ENCODE measurements at regions not wholly inside any gene's neighbourhood (a gene's known extent, or its start where the extent isn't known, plus 50 kb on each side); places are given as distances from the start of the nearest gene placed in this dataset.
"Not testable (repeated sequence)": the region's sequence is repeated elsewhere in the genome, so short reads cannot be mapped to it uniquely, and the experiment has no call there.

GRCh38 chr1:234825498-234826165 is 215.7 kb upstream of the IRF2BP2 start:
- Histone ChIP-seq H3K4me3 (ENCODE audit: low read depth, low read length) (no peak overlapping the region), H3K36me3 (replicated peaks) (no peaks in the 10 kb centered on the region), H3K27ac (no peak overlapping the region), H3K27me3 (replicated peaks) (no peaks in the 10 kb centered on the region)
- in situ Hi-C loops (cut with HindIII; ENCODE audit: low pct_ligation_motif_present, low sequenced_read_pairs) = loop anchor here (25.0 kb wide), 1 partner anchor 88 kb away; no protein-coding TSS in a partner anchor
- no peak for DNase-seq
- no peak for TF ChIP-seq CTCF (IDR thresholded peaks at IDR 0.05; ENCODE audit: low read depth, low read length, missing control alignments)

GRCh38 chr1:234824836-234825235 is 214.9 kb upstream of the IRF2BP2 start:
- in situ Hi-C loops (cut with HindIII; ENCODE audit: low pct_ligation_motif_present, low sequenced_read_pairs) = loop anchor here (25.0 kb wide), 1 partner anchor 88 kb away; no protein-coding TSS in a partner anchor
- not testable (repeated sequence) for H3K4me3 ChIP-seq (ENCODE audit: low read depth, low read length)

GRCh38 chr1:234823191-234824176 is 213.5 kb upstream of the IRF2BP2 start:
- no peaks in the 10 kb centered on the region for H3K27me3 ChIP-seq (replicated peaks)
- no peak overlapping the region for H3K27ac ChIP-seq
- no peaks in the 10 kb centered on the region for H3K36me3 ChIP-seq (replicated peaks)
- in situ Hi-C loops (cut with HindIII; ENCODE audit: low pct_ligation_motif_present, low sequenced_read_pairs) = no loop called here
- no peak for TF ChIP-seq CTCF (IDR thresholded peaks at IDR 0.05; ENCODE audit: low read depth, low read length, missing control alignments)
- DNase-seq = no peak
- no peak overlapping the region for H3K4me3 ChIP-seq (ENCODE audit: low read depth, low read length)

More at GRCh38 chr1:234824836-234825235, 214.9 kb upstream of the IRF2BP2 start:
- H3K27me3 ChIP-seq (replicated peaks); H3K27ac ChIP-seq; DNase-seq; H3K36me3 ChIP-seq (replicated peaks): not testable (repeated sequence)

- Histone ChIP-seq H3K27me3 (replicated peaks) (no peaks in the 10 kb centered on the region), H3K4me3 (ENCODE audit: low read depth, low read length) (no peak overlapping the region), H3K36me3 (replicated peaks) (no peaks in the 10 kb centered on the region), H3K27ac (no peak overlapping the region)
- TF ChIP-seq CTCF (IDR thresholded peaks at IDR 0.05; ENCODE audit: low read depth, low read length, missing control alignments) = no peak
- no peak for DNase-seq
- in situ Hi-C loops (cut with HindIII; ENCODE audit: low pct_ligation_motif_present, low sequenced_read_pairs) = no loop called here
Observed at GRCh38 chr1:234821840-234822239, 211.9 kb upstream of the IRF2BP2 start.

- in situ Hi-C loops (cut with HindIII; ENCODE audit: low pct_ligation_motif_present, low sequenced_read_pairs) = no loop called here
- DNase-seq = no peak
- Histone ChIP-seq H3K4me3 (ENCODE audit: low read depth, low read length) (no peak overlapping the region), H3K27me3 (replicated peaks) (no peaks in the 10 kb centered on the region), H3K36me3 (replicated peaks) (no peaks in the 10 kb centered on the region), H3K27ac (no peak overlapping the region)
- no peak for TF ChIP-seq CTCF (IDR thresholded peaks at IDR 0.05; ENCODE audit: low read depth, low read length, missing control alignments)
Observed at GRCh38 chr1:234820597-234820996, 210.6 kb upstream of the IRF2BP2 start.

GRCh38 chr1:234819845-234820244 is 209.9 kb upstream of the IRF2BP2 start:
- H3K27ac ChIP-seq; H3K27me3 ChIP-seq (replicated peaks); H3K36me3 ChIP-seq (replicated peaks); in situ Hi-C loops (cut with HindIII; ENCODE audit: low pct_ligation_motif_present, low sequenced_read_pairs); DNase-seq; H3K4me3 ChIP-seq (ENCODE audit: low read depth, low read length): not testable (repeated sequence)

- H3K4me3 ChIP-seq (ENCODE audit: low read depth, low read length); DNase-seq; H3K27ac ChIP-seq; in situ Hi-C loops (cut with HindIII; ENCODE audit: low pct_ligation_motif_present, low sequenced_read_pairs); H3K36me3 ChIP-seq (replicated peaks); H3K27me3 ChIP-seq (replicated peaks): not testable (repeated sequence)
Observed at GRCh38 chr1:234818040-234818387, 208.0 kb upstream of the IRF2BP2 start.

GRCh38 chr1:234817313-234818039 is 207.5 kb upstream of the IRF2BP2 start:
- H3K4me3 ChIP-seq (ENCODE audit: low read depth, low read length); DNase-seq; H3K36me3 ChIP-seq (replicated peaks); H3K27me3 ChIP-seq (replicated peaks); H3K27ac ChIP-seq; in situ Hi-C loops (cut with HindIII; ENCODE audit: low pct_ligation_motif_present, low sequenced_read_pairs): not testable (repeated sequence)

- H3K27me3 ChIP-seq (replicated peaks); in situ Hi-C loops (cut with HindIII; ENCODE audit: low pct_ligation_motif_present, low sequenced_read_pairs); H3K36me3 ChIP-seq (replicated peaks); H3K27ac ChIP-seq; DNase-seq; H3K4me3 ChIP-seq (ENCODE audit: low read depth, low read length): not testable (repeated sequence)
Observed at GRCh38 chr1:234816864-234817263, 206.9 kb upstream of the IRF2BP2 start.

All from brain microvascular endothelial cell (primary cell).